ENCODE measurements at regions not wholly inside any gene's neighbourhood (a gene's known extent, or its start where the extent isn't known, plus 50 kb on each side); places are given as distances from the start of the nearest gene placed in this dataset.
"Not testable (repeated sequence)": the region's sequence is repeated elsewhere in the genome, so short reads cannot be mapped to it uniquely, and the experiment has no call there.

DNA sequence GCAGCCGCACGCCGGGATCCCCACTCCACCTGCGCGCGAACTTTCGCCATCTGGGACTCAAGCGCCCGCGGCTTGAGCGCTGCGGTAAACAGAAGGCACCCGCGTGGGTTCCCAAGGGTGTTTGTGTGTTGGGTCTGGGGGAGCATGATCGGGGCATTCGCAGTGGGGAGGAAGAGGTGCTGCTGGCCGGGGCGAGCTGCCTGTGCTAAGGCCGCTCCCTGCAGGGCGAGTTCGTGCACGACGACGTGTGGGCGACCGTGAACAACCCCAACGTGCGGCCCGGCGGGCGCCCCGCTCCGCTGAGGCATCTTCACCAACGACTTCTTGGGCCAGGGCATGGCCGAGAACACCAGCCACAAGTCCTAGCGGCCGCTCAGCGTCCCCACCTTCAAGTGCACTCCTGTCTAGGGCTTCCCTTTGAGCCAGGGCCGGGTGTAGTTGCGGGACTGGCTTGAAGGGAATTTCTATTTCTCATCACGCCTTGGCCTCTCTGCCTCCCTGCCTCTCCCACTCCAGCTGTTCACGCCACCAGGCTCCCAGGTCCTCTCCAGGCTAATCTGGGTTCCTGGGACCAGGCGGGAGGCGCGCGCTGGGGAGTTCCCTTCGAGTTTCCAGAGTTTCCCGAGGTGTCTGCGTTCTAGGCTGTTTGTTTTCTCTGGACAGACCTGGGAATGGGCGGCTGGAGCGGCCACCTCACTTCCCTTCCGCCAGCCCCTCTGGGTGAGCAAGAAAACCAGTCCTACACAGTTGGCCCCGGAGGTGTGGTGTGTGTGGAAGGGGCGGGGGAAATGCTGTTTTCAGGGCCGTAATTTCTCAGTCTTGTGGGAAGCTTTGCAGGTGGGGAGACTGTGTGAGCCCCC lies 417.8 kb upstream of the TMTC1 start:
- no peak for DNase-seq

DNA sequence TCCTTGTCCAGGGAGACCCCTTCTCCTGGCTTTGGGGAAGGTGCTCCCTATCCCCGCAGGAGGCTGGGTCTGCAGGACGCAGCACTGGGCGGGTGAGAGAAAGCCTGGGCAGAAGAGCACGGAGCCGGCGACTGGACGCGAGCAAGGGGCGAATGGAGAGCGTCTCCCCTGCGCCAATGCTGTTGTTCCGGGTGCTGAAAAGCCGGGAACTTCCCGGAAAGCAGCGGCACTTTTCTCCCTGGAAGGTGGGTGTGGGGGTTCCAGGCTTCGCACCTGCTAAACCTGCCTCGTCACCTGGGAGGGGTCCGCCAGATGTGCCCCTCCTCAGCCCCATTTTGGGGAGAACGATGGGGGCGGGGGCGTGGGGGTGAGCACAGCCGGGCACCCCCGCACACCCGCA lies 417.1 kb upstream of the TMTC1 start:
- no peak for DNase-seq

DNA sequence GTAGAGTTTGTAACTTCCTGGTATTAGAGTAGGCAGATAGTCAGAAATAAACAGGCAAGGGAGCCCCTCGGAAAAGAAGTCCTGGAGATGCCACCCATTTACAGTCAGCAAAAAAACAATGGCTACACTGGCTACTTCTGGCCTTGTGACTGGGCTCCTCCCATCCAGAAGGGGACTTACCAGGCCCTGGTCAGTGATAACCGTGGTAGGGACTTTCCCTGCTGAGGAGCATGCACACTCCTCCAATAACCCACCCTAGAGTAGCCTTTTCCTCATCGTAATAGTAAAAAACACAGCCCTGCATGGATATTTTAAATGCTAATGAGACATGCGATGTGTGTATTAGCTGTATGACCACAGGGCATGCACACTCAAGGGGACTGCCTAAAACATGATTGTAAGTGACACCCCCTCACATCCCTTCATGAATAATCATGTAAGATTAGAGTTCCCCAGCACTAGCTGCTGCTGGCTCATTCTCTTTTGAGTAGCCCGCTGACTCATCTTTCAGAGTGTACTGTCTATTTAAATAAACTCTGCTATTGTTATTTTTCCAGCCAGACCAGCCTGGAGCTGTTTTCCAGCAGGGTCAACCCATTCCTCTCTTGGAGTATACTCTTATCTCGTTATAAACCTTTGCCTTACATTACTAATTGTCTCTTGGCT lies 413.8 kb upstream of the TMTC1 start:
- no peak for DNase-seq

DNA sequence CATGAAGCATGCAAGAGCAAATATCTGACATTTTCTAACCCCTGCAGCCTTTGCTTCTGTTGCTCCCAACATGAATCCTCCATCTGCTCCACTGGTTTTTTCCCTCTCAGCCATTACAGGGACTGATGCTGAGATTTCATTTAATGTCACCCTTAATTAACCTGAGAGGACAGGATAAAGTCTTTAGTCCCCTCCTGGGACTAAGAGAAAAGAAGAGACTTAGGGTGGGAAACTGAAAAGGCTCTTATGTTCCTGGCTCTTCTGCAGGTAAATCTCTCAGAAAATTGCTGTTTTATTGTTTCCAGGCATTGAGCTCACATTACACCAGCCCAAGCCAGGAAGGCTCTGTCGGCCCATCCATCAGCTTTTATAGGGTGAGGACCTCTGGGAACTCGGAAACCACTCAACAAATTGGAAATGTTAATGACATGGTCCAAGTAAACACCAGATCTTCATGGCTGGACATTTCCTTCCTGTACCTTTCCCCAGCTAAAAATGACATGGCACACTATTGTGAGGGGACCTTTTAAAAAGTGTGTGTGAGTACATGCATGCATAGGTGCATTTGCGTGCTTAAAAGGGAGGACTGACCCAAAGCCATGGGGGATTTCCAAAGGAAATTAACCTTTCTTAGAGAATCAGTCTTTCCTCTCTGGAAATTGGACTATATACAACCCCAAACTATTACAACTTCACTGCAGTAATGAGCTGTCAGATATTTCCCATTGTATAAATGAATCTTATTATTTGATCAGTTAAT lies 408.1 kb upstream of the TMTC1 start:
- DNase-seq: no peak

DNA sequence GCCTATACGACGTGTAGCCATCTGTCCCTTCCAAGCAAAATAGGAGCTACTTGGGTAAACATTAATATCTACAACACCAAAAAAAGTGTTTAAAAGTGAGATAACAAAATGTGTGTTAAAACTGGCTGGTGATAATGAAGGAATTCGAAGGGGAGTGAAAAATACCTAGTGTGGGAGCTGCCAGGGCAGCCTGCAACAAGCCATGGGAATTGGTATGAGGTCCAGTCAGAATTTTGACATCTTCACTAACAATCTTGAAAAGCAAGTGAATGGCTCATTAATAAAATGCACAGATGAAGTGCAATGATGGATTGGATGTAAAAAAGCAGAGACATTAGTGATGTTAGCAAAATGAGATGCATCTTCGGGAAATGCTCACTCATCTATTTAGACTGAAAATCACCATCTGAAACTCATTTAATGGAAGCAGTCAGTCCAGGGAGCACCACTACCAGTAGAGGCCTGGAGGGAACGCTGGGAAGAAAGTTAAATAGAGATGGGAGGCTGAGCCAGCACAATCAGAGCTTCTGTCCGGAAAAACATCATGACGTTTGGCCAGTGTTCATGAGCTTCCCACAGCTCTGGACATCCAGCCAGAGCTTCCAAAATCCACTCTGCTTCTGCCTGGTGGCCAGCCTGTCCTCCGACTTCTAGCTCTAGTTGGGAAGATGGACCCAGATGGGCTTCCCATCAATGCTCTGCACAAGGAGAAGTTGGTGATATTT lies 405.0 kb upstream of the TMTC1 start:
- DNase-seq: no peak

DNA sequence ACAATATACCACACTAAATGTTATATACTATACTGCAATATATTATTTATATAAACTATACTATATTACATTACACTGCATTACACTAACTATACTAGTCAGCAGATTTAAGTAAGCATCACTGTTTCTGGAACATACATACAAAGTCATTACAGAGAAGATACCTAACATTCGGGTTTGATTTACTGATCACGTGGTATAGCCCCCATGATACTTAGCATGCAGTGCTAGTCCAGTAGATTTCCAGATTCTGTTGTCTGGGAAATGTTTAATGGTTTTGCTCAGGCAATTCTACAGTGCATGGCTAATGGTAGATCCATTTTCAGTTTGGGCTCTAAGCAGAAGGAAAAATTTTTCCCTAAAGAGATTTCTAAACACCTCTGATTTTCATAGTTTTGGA lies 403.7 kb upstream of the TMTC1 start:
- DNase-seq: no peak

DNA sequence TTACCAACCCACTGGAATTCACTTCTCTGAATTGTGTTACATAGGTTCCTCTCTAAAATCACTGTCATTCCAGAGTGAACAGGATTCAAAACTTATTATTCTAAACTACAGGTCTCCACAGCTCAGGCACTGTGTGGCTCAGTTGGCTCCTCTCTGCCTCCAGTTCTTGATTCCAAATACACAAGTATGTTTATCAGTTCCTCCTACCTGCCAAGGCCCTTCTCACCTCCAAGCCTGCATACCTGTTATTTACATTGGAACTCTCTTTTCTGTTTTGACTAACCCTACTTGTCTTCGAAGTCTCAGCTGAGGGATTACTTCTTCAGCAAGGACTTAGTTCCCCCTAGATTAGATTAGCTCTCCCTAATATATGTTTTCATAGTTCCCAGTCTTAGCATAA lies 397.6 kb upstream of the TMTC1 start:
- DNase-seq: no peak

DNA sequence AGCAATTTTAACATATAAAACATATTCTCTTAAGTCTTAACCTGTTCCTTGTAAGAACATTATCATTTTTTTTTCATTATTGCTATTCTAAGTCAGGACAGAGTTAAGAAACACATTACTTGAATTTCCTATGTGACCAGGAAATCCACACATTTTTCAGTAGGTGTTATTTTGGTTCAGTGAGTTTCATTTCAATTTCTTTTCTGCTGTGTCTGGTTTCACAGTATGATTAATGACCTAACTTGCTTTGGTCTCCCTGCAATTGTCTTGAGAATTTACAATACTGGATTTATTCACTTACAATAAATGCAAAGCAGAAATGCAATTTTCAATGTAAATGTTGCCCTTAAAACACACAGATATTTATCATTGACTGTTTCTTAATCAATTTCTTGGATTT lies 396.9 kb upstream of the TMTC1 start:
- no peak for DNase-seq

DNA sequence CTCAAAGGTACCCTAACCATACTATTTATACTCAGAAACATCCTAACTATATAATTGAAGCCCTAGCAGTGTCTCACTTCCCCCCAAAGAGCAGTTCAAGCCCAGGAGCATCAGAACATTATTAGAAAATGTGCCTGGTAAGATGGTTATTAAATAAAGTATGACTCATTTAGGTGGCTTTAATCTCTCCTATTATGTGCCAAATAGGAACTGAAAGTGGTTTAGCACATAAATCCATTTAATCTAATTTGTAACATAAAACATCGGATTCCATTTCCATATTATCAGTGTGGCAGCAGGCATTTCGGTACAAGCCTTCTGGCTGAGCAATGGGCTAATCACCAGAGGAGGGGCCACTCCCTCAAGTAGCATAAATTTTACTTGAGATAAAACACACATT lies 395.2 kb upstream of the TMTC1 start:
- no peak for DNase-seq

DNA sequence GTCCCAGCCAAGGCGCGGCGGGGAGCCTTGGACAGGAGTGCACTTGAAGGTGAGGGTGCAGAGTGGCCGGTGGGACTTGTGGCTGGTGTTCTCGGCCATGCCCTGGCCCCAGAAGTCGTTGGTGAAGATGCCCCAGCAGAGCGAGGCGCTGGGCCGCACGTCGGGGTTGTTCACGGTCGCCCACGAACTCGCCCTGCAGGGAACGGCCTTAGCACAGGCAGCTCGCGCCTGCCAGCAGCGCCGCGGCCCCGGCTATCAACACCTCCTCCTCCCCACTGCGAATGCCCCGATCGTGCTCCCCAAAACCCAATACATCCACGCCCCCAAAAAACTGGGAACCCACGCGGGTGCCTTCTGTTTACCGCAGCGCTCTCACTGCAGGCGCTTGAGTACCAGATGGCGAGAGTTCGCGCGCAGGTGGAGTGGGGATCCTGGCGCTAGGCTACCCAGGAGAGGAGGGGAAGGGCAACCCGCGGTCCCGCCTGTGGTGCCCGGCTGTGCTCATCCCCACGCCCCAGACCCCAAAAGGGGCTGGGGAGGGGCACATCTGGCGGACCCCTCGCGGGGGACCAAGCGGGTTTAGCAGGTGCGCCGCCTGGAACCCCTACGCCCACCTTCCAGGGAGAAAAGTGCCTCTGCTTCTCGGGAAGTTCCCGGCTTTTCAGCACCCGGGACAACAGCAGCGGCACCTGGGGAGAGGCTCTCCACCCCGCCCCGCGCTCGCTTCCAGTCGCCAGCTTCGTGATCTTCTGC lies 386.3 kb upstream of the TMTC1 start:
- DNase-seq: no peak

DNA sequence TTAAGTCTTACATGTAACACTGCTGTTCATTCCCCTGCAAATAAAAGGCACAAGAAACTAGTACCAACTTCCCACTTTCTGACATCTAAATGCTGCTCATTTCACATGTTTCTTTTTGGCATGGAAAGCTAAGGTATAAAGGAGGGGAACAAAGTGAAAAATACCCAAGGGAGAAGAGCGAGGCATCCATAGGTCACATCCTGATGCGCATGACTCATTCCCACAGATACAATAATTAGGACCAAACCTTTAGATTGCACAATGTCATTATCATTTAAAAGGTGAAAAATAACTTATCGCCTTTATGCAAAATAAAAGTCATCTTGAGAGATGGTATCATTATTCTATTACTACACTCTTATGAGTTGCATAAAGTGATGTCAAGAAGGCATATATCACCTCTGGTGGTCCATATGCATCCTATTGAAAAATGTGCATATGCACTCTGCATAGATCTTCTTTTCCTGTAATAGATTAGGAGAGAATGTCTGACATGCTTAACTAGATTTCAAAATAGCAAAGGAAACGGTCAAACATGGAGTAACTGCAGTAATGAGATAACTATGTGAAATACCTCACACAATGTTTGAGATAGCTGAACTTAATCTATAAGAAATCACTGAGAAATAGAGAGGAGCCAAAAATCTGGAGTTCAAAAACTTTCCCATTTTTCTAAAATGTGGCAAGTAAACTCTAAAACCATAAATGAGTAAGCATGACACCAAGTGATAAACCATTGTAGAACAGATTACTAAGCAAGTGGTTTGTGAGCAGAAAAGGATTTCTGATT lies 382.5 kb upstream of the TMTC1 start:
- no peak for DNase-seq

DNA sequence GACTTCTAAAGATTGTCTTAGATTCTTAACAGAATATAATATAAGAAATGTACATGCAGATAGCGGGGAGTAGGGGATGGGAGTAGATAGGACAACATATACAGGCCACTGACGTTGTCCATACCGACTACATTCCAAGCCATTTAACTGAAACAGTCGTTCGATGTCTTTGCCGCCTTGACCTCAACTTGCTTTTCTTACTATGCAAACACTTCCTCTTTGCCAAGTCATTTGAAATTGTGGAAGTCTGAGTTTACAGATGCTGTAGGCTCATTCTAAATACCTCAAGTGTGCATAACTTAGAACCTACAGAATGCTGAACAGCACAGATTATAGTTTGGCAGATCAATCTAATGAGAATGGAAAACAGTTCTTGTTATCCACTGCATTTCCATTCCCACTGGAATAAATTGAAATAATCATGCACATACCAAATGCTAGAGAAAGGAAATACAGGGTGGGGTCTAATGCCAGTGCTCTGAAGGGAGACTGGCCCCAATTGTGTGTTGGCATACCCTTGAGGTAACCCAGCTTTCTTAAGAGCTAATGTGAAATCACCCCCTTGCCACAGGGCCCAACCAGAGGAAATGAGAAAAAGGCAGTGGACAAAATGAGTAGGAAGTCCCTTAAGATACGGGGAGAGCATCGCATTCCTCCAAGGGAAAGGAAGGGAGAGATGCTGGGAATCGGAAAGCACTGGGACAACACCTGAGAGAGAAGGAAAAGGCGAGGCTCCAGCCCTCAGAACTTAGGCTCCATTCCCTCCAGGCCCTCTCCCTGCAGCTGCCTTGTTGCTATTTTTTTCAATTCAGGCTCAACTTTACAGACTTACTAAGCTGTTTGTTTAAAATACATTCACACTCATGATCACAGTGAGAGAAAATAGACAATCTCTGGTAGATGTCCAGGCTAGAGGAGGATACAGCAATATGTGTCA lies 380.9 kb upstream of the TMTC1 start:
- no peak for DNase-seq

DNA sequence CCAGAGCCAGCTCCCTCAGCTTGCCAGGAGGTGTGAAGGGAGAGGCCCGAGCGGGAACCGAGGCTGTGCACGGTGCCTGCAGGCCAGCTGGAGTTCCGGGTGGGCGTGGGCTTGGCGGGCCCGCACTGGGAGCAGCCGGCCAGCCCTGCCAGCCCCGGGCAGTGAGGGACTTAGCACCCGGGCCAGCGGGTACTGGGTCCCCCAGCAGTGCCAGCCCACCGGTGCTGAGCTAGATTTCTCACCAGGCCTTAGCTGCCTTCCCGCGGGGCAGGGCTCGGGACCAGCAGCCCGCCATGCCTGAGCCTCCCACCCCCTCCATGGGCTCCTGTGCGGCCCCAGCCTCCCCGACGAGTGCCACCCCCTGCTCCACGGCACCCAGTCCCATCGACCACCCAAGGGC lies 373.1 kb upstream of the TMTC1 start:
- not testable (repeated sequence) for DNase-seq

DNA sequence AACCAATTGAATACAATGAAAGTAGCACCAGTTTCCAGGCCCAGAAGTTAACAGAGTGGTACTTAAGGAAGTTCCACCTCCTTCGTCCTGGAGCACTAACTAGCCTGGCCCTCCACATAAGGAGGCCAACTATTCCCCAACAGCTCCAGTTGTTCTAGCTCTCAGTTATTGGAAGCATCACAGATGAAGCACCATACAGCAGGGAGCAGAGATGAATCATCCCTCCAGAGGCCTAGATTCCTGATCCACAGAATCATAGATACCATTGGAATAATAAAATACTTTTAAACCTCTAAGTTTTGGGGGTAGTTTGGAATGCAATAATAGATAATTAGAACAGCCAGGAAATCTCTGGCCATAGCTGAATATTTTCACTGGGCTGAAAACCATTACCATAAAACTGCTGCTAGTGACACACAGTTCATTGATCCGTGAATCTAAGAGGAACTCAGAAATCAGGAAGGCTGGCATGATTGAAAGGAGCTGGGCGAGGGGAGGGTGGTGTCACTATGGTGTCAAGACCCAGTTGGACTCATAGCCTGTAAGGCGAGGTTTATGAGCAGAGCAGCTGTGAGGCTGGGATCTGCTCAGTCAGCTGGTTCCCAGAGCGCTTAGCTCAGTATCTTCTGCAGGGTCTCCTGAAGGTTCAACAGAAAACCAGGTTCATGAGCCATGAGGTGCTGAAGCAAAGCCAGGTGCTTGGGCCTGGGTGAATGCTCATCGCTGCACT lies 371.4 kb upstream of the TMTC1 start:
- no peak for DNase-seq

DNA sequence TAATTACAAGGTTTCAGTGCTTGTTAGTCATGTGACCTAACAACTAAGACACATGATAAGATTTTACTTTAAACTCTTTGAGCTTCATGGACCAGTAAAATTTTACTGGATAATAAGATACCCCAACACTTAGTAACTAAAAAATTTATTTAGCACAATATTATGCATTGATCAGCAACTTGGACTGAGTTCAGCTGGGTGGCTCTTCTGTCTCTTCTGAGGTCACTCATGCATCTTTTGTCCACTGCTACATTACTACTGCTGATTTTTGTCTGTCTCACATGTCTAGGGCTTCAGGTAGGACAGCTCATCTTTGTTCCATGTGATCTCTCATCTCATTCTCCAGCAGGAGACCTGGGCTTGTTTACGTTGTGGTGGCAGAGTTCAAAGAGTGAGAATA lies 370.2 kb upstream of the TMTC1 start:
- DNase-seq: no peak

DNA sequence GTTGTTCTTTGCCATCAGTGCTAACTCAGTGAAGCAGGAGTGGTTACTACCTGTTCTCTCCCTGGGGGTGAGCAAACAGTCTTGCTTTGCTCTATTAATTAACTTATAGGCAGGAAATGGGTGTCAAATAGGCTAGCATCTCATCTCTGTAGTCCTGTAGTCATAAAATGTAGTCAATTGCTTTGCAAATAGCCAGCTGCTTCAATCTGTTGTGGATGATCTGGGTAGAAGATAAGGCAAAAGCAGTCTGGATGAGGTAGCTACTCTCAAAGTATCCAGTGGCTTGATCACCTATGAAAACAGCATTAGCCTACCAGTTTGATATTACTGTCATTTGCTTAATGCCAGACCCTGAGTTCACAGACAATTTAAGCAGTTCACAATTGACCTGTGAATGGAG lies 369.0 kb upstream of the TMTC1 start:
- DNase-seq: no peak

DNA sequence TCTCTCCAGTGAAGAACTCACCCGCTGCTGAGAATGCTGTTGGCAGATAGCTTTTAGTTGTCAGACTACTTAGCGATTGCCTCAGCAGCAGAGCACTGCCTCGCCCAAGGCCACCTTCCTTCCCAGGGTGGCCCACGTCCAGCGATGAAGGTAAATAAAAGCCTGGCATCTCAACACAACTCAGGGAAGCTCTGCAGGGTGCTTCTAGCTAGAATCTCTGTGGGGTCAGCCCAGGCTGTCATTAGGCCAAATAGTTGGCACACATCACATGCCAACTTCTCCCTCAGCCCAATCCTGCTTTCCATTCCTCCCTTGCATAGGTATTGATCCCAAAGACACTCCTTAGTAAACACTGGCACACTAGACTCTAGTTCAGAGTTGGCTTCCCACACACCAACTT lies 368.1 kb upstream of the TMTC1 start:
- no peak for DNase-seq

DNA sequence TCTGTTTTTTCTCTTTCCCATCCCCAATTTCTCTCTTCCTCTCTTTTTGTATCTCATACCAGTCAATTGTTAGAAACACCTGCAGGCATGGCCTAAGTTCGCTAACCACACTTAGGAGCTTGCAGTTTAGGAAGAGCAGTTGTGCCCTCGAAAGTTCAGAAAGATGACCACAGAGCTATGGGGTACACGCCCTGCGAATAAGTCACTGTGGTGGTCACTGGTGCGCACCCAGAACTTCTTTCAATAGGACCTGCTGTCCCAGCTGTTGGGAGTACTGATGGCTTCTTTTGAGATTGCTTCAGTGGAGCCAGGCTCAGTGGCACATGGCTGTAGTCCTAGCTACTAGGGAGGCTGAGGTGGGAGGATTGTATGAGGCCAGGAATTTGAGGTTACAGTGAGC lies 362.8 kb upstream of the TMTC1 start:
- no peak for DNase-seq

DNA sequence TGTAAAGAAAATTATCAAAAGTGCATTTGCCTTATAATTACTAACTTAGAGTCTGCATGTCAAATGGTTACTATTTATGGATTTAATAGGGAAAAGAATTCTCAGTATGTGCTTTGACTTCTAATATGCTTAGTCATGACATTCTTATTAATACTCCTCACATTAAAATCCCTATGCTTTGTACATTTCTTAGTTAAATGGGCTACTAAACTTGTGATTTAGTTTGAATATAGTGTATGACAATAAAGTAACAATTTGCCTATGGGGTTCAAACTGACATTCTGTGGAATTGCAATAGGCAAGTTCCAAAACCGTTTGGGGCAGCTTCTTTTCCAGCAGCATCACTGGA lies 361.9 kb upstream of the TMTC1 start:
- no peak for DNase-seq

Data from suppressor macrophage treated with lipopolysaccharide for 4 hours (primary cell).